ENCODE measurements at regions not wholly inside any gene's neighbourhood (a gene's known extent, or its start where the extent isn't known, plus 50 kb on each side); places are given as distances from the start of the nearest gene placed in this dataset.

GRCh38 chr13:21884299-21884909 lies 213.5 kb downstream of the FGF9 start:
- Histone ChIP-seq H3K23ac (ENCODE audit: insufficient read length) (no peak overlapping the region), H3K27me3 (replicated peaks in 1 of 4; ENCODE audit: control insufficient read depth in 3 of 4, extremely low read depth in 1 of 4, insufficient read depth in 3 of 4, low read length in 3 of 4) (no peaks in the 10 kb centered on the region), H3K23me2 (ENCODE audit: low read depth, low read length) (no peaks in the 10 kb centered on the region; the same call in 1 of the 2 replicates), H3K4me3 (ENCODE audit: extremely low read depth in 1 of 4, insufficient read depth in 2 of 4, low read depth in 3 of 4, low read length in 4 of 4) (no peak overlapping the region), H4K8ac (ENCODE audit: extremely low read depth, insufficient read depth, low read length) (no peak overlapping the region), H3K56ac (replicated peaks; ENCODE audit: insufficient read length, low read depth, low read length) (no peak overlapping the region), H3K27ac (ENCODE audit: low read depth, low read length) (no peak overlapping the region), H3K36me3 (ENCODE audit: control insufficient read depth in 2 of 4, insufficient read depth in 4 of 4, low read length in 3 of 4) (no peaks in the 10 kb centered on the region), H2BK20ac (ENCODE audit: low read length) (no peak overlapping the region), H3K14ac (ENCODE audit: insufficient read length) (no peak overlapping the region), H2BK12ac (ENCODE audit: low read depth, low read length) (no peak overlapping the region), H4K5ac (ENCODE audit: insufficient read length, low read depth, low read length) (no peak overlapping the region), H2BK120ac (replicated peaks; ENCODE audit: low read depth, low read length) (no peak overlapping the region), H3K9me3 (ENCODE audit: insufficient read depth in 2 of 2, low read depth in 1 of 2, low read length in 1 of 2) (no peaks in the 10 kb centered on the region), H4K20me1 (replicated peaks in 1 of 2; ENCODE audit: control insufficient read depth in 1 of 2, insufficient read depth in 2 of 2, low read length in 2 of 2) (no peaks in the 10 kb centered on the region), H3K4ac (replicated peaks; ENCODE audit: insufficient read length, low read depth, low read length) (no peak overlapping the region), H3K18ac (ENCODE audit: extremely low read depth, low read length) (no peak overlapping the region), H3K4me1 (replicated peaks in 1 of 4; ENCODE audit: control insufficient read depth in 3 of 4, insufficient read depth in 4 of 4, low read length in 3 of 4) (no peaks in the 10 kb centered on the region), H3K4me2 (ENCODE audit: insufficient read depth in 1 of 2, low read depth in 2 of 2, low read length in 2 of 2) (no peak overlapping the region), H3K79me2 (ENCODE audit: control insufficient read depth in 1 of 2, insufficient read depth in 2 of 2, low read length in 2 of 2) (no peaks in the 10 kb centered on the region), H2AK5ac (ENCODE audit: low read depth, low read length) (no peak overlapping the region), H4K91ac (replicated peaks; ENCODE audit: insufficient read length, low read length) (no peak overlapping the region), H2AFZ (ENCODE audit: low read length) (no peak overlapping the region), H2BK5ac (ENCODE audit: low read depth, low read length) (no peak overlapping the region), H3K79me1 (ENCODE audit: low read depth, low read length) (no peaks in the 10 kb centered on the region), H3K9ac (replicated peaks in 1 of 4; ENCODE audit: extremely low read depth in 1 of 4, low read depth in 3 of 4, low read length in 3 of 4) (no peak overlapping the region), H2BK15ac (ENCODE audit: low read length) (no peak overlapping the region)
- FAIRE-seq (no peak), DNase-seq (ENCODE audit: low read depth in 1 of 2, low spot score in 2 of 2) (no peak)
- TF ChIP-seq TAF7 (optimal IDR thresholded peaks at IDR 0.05; ENCODE audit: borderline replicate concordance, low read depth, low read length) = no peak
- WGBS, 2 experiments (ENCODE audit: extremely low coverage in 1 of 2, insufficient coverage in 1 of 2, insufficient read length in 1 of 2, insufficient replicate concordance in 2 of 2, low coverage in 1 of 2, low lambda C conversion rate in 2 of 2, missing lambda C conversion rate in 1 of 2) = 91% methylated on average over 5 of the region's 5 CpGs; no CpG with 5 or more reads in 1 of the 2 experiments
- POLR2A ChIA-PET (ENCODE audit: partially characterized antibody) = interaction anchor here (1.2 to 2.1 kb wide), 2 partner anchors 11 to 14 kb away, joined by 4 to 7 read pairs; no protein-coding TSS in a partner anchor
- CTCF ChIA-PET (ENCODE audit: partially characterized antibody) = interaction anchor here (0.9 to 1.8 kb wide), 4 partner anchors 10 to 395 kb away, joined by 3 to 6 read pairs (median 4); no protein-coding TSS in a partner anchor
